H9 (cell line): ENCODE measurements at regions not wholly inside any gene's neighbourhood (a gene's known extent, or its start where the extent isn't known, plus 50 kb on each side); places are given as distances from the start of the nearest gene placed in this dataset.

Source experiments
- DNase-seq: peaks from one replicate; pipeline ENCODE4 v3.0.0-alpha.2; 2017
- H2AFZ ChIP-seq: one replicate; pipeline ENCODE4 v1.6.1; 2013; ENCODE audit warnings: mild to moderate bottlenecking, low read length, control low read depth, moderate library complexity
- H2AK5ac ChIP-seq: 2 replicates; pipeline ENCODE4 v1.6.1; 2013; ENCODE audit warnings: low read length, control low read depth, mixed read lengths; ENCODE audit not compliant: insufficient read length
- H2BK120ac ChIP-seq: one replicate; pipeline ENCODE4 v1.6.1; 2013; ENCODE audit warnings: low read depth, mild to moderate bottlenecking, low read length, control low read depth, inconsistent platforms; ENCODE audit not compliant: poor library complexity, severe bottlenecking
- H2BK12ac ChIP-seq: 2 replicates; pipeline ENCODE4 v1.6.1; 2013; ENCODE audit warnings: low read length, control low read depth, mixed read lengths, low read depth; ENCODE audit not compliant: insufficient read length
- H2BK15ac ChIP-seq: 2 replicates; pipeline ENCODE4 v1.6.1; 2013; ENCODE audit warnings: low read depth, low read length, control low read depth
- H2BK20ac ChIP-seq: one replicate; pipeline ENCODE4 v1.6.1; 2013; ENCODE audit warnings: low read depth, mild to moderate bottlenecking, low read length, control low read depth, inconsistent platforms; ENCODE audit not compliant: poor library complexity, severe bottlenecking
- H2BK5ac ChIP-seq: 2 replicates; pipeline ENCODE4 v1.6.1; 2013; ENCODE audit warnings: low read length, control low read depth, mixed read lengths; ENCODE audit not compliant: insufficient read length
- H3K14ac ChIP-seq: 2 replicates; pipeline ENCODE4 v1.6.1; 2013; ENCODE audit warnings: low read length, control low read depth; ENCODE audit not compliant: insufficient read depth
- H3K18ac ChIP-seq: 2 replicates; pipeline ENCODE4 v1.6.1; 2013; ENCODE audit warnings: low read depth, mild to moderate bottlenecking, mixed read lengths, low read length, control low read depth; ENCODE audit not compliant: insufficient read length
- H3K23ac ChIP-seq: 2 replicates; pipeline ENCODE4 v1.6.1; 2013; ENCODE audit warnings: low read length, control low read depth, mixed read lengths, low read depth; ENCODE audit not compliant: insufficient read length
- H3K23me2 ChIP-seq: 2 replicates; pipeline ENCODE4 v1.6.1; 2013; ENCODE audit warnings: low read depth, mild to moderate bottlenecking, mixed read lengths, low read length, control low read depth; ENCODE audit not compliant: insufficient read length, poor library complexity, severe bottlenecking
- H3K27ac ChIP-seq: 2 replicates; pipeline ENCODE4 v1.5.1; 2013; ENCODE audit warnings: low read length, control low read depth, mixed read lengths, low read depth; ENCODE audit not compliant: insufficient read length
- H3K27me3 ChIP-seq: 2 replicates; pipeline ENCODE4 v1.6.1; 2013; ENCODE audit warnings: low read length, control low read depth, inconsistent platforms; ENCODE audit not compliant: insufficient read depth
- H3K4ac ChIP-seq: 2 replicates; pipeline ENCODE4 v1.6.1; 2013; ENCODE audit warnings: low read depth, mild to moderate bottlenecking, control low read depth, inconsistent platforms, low read length, moderate library complexity
- H3K4me1 ChIP-seq: 2 replicates; pipeline ENCODE4 v1.6.1; 2013; ENCODE audit warnings: low read length, control low read depth, inconsistent platforms; ENCODE audit not compliant: insufficient read depth
- H3K4me2 ChIP-seq: 2 replicates; pipeline ENCODE4 v1.6.1; 2013; ENCODE audit warnings: low read length, control low read depth, mixed read lengths; ENCODE audit not compliant: insufficient read length, insufficient read depth
- H3K56ac ChIP-seq: 2 replicates; pipeline ENCODE4 v1.6.1; 2013; ENCODE audit warnings: low read depth, mild to moderate bottlenecking, mixed read lengths, low read length, control low read depth; ENCODE audit not compliant: insufficient read length
- H3K79me1 ChIP-seq: 2 replicates; pipeline ENCODE4 v1.6.1; 2013; ENCODE audit warnings: low read depth, mild to moderate bottlenecking, moderate library complexity, low read length, control low read depth, inconsistent platforms; ENCODE audit not compliant: insufficient read depth, poor library complexity, severe bottlenecking
- H3K79me2 ChIP-seq: 2 replicates; pipeline ENCODE4 v1.6.1; 2013; ENCODE audit warnings: low read length, control low read depth, inconsistent platforms; ENCODE audit not compliant: insufficient read depth
- H3K9ac ChIP-seq: 2 replicates; pipeline ENCODE4 v1.6.1; 2013; ENCODE audit warnings: low read length, control low read depth, mixed read lengths; ENCODE audit not compliant: insufficient read length; ENCODE audit errors: extremely low read depth
- H3K9me3 ChIP-seq: one replicate; pipeline ENCODE4 v1.6.1; 2013; ENCODE audit warnings: low read depth, low read length, inconsistent platforms; ENCODE audit not compliant: control insufficient read depth
- H3T11ph ChIP-seq: one replicate; pipeline ENCODE4 v1.6.1; 2013; ENCODE audit warnings: mild to moderate bottlenecking, low read length, control low read depth, inconsistent platforms
- H4K20me1 ChIP-seq: one replicate; pipeline ENCODE4 v1.6.1; 2013; ENCODE audit not compliant: control insufficient read depth, insufficient read length, insufficient read depth
- H4K5ac ChIP-seq: 2 replicates; pipeline ENCODE4 v1.6.1; 2013; ENCODE audit warnings: low read depth, mild to moderate bottlenecking, mixed read lengths, low read length, control low read depth; ENCODE audit not compliant: insufficient read length
- H4K8ac ChIP-seq: replicated peaks from 2 replicates; pipeline ENCODE4 v1.6.1; 2013; ENCODE audit warnings: low read length, control low read depth, mixed read lengths, low read depth; ENCODE audit not compliant: insufficient read length
- H4K91ac ChIP-seq: 2 replicates; pipeline ENCODE4 v1.6.1; 2013; ENCODE audit warnings: low read depth, mild to moderate bottlenecking, moderate library complexity, mixed read lengths, low read length, control low read depth; ENCODE audit not compliant: insufficient read length
- H3K27ac Mint-ChIP-seq, 3 experiments: 2 replicates in 2 of 3; 3 replicates in 1 of 3; pipeline ENCODE4 v1.8.0; 2020 to 2021; ENCODE audit warnings: mixed read lengths in 3 of 3, mild to moderate bottlenecking in 1 of 3, moderate library complexity in 1 of 3
- H3K27me3 Mint-ChIP-seq: 2 replicates; pipeline ENCODE4 v1.8.0; 2021; ENCODE audit warnings: low read depth, mild to moderate bottlenecking, moderate library complexity, mixed read lengths
- H3K36me3 Mint-ChIP-seq, 3 experiments: 2 replicates in 2 of 3; 3 replicates in 1 of 3; pipeline ENCODE4 v1.8.0; 2020 to 2021; ENCODE audit warnings: low read depth in 3 of 3, mixed read lengths in 3 of 3; ENCODE audit not compliant: insufficient read depth in 1 of 3
- H3K4me1 Mint-ChIP-seq, 2 experiments: 2 replicates each; pipeline ENCODE4 v1.8.0; 2020; ENCODE audit warnings: mixed read lengths in 2 of 2
- H3K4me3 Mint-ChIP-seq, 2 experiments: 2 replicates in 1 of 2; 3 replicates in 1 of 2; pipeline ENCODE4 v1.8.0; 2020 to 2021; ENCODE audit warnings: mild to moderate bottlenecking in 2 of 2, mixed read lengths in 2 of 2, moderate library complexity in 1 of 2
- H3K9me3 Mint-ChIP-seq, 2 experiments: 2 replicates in 1 of 2; 3 replicates in 1 of 2; pipeline ENCODE4 v1.8.0; 2020; ENCODE audit warnings: mild to moderate bottlenecking in 2 of 2, mixed read lengths in 2 of 2, moderate library complexity in 1 of 2
- CTCF ChIP-seq: fragments of 200-600 bp; sonication (generic); conservative IDR thresholded peaks from 3 replicates; pipeline ENCODE4 v1.8.0; 2021; ENCODE audit warnings: antibody characterized with exemption, mild to moderate bottlenecking
- WGBS: extraction: QIAGEN DNeasy Blood & Tissue Kit; methylation state at CpG from one replicate; pipeline ENCODE4 v1.1.7; 2013; ENCODE audit warnings: missing lambda C conversion rate, low lambda C conversion rate, mixed read lengths; ENCODE audit not compliant: insufficient read length; ENCODE audit errors: extremely low coverage; 5-methylcytosine and 5-hydroxymethylcytosine counted together

- Histone ChIP-seq H3K4me2 (no peak overlapping the region), H3K4ac (no peak overlapping the region), H3K9me3 (no peaks in the 10 kb centered on the region), H3K14ac (no peak overlapping the region), H3K79me2 (no peaks in the 10 kb centered on the region), H3K23ac (no peak overlapping the region), H4K20me1 (no peaks in the 10 kb centered on the region), H3K9ac (no peak overlapping the region), H3K56ac (no peak overlapping the region), H3K23me2 (no peaks in the 10 kb centered on the region), H3K27me3 (no peaks in the 10 kb centered on the region), H2BK15ac (no peak overlapping the region), H2BK12ac (no peak overlapping the region), H4K5ac (no peak overlapping the region), H2BK120ac (no peak overlapping the region), H3K79me1 (no peaks in the 10 kb centered on the region), H2BK20ac (no peak overlapping the region), H3K4me1 (no peaks in the 10 kb centered on the region; the same call in 1 of the 2 replicates), H3T11ph (no peak overlapping the region), H3K27ac (no peak overlapping the region), H4K91ac (no peak overlapping the region), H3K18ac (no peak overlapping the region), H2AK5ac (no peak overlapping the region), H2AFZ (no peak overlapping the region), H4K8ac (no peak overlapping the region), H2BK5ac (no peak overlapping the region)
- peak; percentile 46 for DNase-seq
- Mint-ChIP-seq H3K4me1 (peaks cover 8 to 12% of the 10 kb centered on the region in 2 experiments), H3K9me3 (no peaks in the 10 kb centered on the region; a peak in 1 of 5 replicates), H3K4me3 (no peak overlapping the region), H3K36me3 (no peaks in the 10 kb centered on the region), H3K27me3 (peaks cover 6% of the 10 kb centered on the region), H3K27ac (no peak overlapping the region)
- TF ChIP-seq CTCF: no peak
- WGBS: no CpG with 5 or more reads among the region's 12 CpGs
Observed at GRCh38 chr1:5707566-5708345, 284.5 kb downstream of the NPHP4 start.
